Calu3 (cell line): ENCODE measurements at regions not wholly inside any gene's neighbourhood (a gene's known extent, or its start where the extent isn't known, plus 50 kb on each side); places are given as distances from the start of the nearest gene placed in this dataset.

Experiments
- BruUV-seq: library from RNA; stranded (reverse); fragments of 400-500 nt; replicated peaks from 2 replicates; lab custom pipeline; 2021; lab: Mats Ljungman, UMichigan
- CTCF ChIA-PET: fragments of 300-600 bp; sonication (Branson Sonifier 250); formaldehyde crosslinking; loops from one replicate; lab custom pipeline; 2022; ENCODE audit warnings: antibody characterized with exemption; lab: Charles Lee
- DNase-seq: peaks from one replicate; pipeline ENCODE4 v3.0.0; 2022
- H3K27ac Mint-ChIP-seq: one replicate; pipeline ENCODE4 v1.8.0; 2022; ENCODE audit warnings: mixed read lengths; ENCODE audit not compliant: unreplicated experiment
- H3K27me3 Mint-ChIP-seq: one replicate; pipeline ENCODE4 v1.8.0; 2022; ENCODE audit warnings: mixed read lengths; ENCODE audit not compliant: unreplicated experiment
- H3K36me3 Mint-ChIP-seq: one replicate; pipeline ENCODE4 v1.8.0; 2022; ENCODE audit warnings: mild to moderate bottlenecking, moderate library complexity, mixed read lengths; ENCODE audit not compliant: insufficient read depth, unreplicated experiment
- H3K4me1 Mint-ChIP-seq: one replicate; pipeline ENCODE4 v1.8.0; 2022; ENCODE audit warnings: mild to moderate bottlenecking, low read depth, mixed read lengths; ENCODE audit not compliant: unreplicated experiment
- H3K4me3 Mint-ChIP-seq: one replicate; pipeline ENCODE4 v1.8.0; 2022; ENCODE audit warnings: mild to moderate bottlenecking, low read depth, moderate library complexity, mixed read lengths; ENCODE audit not compliant: unreplicated experiment
- H3K9me3 Mint-ChIP-seq: one replicate; pipeline ENCODE4 v1.8.0; 2022; ENCODE audit warnings: low read depth, mixed read lengths; ENCODE audit not compliant: unreplicated experiment
- intact Hi-C: fragments of 100-400 bp; cut with micrococcal nuclease; formaldehyde crosslinking; loops from one replicate; pipeline ENCODE4 v1.10.0; 2022; ENCODE audit not compliant: unreplicated experiment
- TF ChIP-seq, protein P1 (sequence below): fragments of 200-600 bp; IDR thresholded peaks from one replicate; pipeline ENCODE4 v1.8.0; 2022; ENCODE audit warnings: antibody characterized with exemption; ENCODE audit not compliant: unreplicated experiment

DNA sequence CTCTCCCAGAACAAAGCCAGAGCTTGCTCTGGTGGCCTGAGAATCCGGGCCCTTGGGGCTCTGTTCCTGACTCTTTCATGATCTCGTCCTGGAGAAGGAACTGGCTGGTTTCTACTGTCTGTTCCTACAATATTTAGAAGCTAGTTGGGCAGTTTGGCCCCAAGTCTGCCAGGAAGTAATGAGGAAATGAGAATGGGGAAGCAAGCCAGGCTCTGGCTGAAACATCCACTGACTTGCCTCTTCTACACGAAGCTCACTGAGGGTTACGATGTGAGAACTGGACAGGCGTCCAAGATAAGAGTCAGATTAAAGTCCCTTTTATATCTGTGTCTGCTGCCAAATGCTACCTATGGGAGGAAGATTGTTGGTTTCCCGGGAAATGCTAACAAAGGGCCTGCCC lies 110.0 kb upstream of the KIRREL3 start:
- Mint-ChIP-seq H3K36me3 (no peaks in the 10 kb centered on the region), H3K4me1 (peaks cover 10% of the 10 kb centered on the region), H3K27ac (no peak overlapping the region), H3K4me3 (no peak overlapping the region), H3K9me3 (no peaks in the 10 kb centered on the region), H3K27me3 (no peaks in the 10 kb centered on the region)
- DNase-seq = no peak
- no TSS peak for BruUV-seq
- TF ChIP-seq, protein P1, sequence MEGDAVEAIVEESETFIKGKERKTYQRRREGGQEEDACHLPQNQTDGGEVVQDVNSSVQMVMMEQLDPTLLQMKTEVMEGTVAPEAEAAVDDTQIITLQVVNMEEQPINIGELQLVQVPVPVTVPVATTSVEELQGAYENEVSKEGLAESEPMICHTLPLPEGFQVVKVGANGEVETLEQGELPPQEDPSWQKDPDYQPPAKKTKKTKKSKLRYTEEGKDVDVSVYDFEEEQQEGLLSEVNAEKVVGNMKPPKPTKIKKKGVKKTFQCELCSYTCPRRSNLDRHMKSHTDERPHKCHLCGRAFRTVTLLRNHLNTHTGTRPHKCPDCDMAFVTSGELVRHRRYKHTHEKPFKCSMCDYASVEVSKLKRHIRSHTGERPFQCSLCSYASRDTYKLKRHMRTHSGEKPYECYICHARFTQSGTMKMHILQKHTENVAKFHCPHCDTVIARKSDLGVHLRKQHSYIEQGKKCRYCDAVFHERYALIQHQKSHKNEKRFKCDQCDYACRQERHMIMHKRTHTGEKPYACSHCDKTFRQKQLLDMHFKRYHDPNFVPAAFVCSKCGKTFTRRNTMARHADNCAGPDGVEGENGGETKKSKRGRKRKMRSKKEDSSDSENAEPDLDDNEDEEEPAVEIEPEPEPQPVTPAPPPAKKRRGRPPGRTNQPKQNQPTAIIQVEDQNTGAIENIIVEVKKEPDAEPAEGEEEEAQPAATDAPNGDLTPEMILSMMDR = no peak
- intact Hi-C loops = no loop called here
- CTCF ChIA-PET = no interaction called here

DNA sequence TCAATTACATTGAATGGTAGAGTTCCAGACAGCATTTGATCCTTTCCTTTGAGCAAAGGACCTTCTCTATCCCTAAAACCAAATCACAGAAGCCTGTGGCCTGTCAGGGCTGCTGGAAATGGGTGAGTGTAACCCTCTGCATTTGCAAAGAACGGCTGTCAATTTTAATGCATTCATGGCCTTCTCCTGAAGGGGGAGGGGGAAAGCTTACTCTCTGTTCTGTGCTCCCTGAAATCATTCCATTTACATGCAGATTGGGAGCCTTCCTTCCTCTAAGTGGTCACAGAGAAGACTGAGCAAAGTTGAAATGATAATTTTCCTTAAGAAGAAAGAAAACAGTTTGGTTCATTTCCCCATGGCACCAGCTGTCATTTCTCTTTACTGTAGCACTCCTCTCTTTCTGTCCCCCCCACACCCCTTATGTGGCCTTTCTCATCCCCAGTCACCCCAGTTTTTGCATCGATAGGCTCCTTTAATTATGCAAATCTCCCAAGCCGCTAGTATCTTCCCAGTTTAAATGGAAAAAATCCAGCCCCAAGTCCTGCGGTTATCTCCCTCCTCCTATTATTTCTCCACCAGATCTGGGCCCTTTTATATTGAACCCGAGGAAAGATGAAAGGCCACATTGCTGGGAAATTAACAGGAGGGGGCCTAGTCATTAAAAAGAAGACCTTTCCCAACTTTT lies 109.4 kb upstream of the KIRREL3 start:
- intact Hi-C loops = loop anchor here (10.0 kb wide), 2 partner anchors 115 to 235 kb away; no protein-coding TSS in a partner anchor
- no peaks in the 10 kb centered on the region for H3K9me3 Mint-ChIP-seq
- no peak overlapping the region for H3K27ac Mint-ChIP-seq
- DNase-seq = no peak
- H3K4me1 Mint-ChIP-seq = peaks cover 10% of the 10 kb centered on the region
- CTCF ChIA-PET = no interaction called here
- H3K27me3 Mint-ChIP-seq = no peaks in the 10 kb centered on the region
- no peaks in the 10 kb centered on the region for H3K36me3 Mint-ChIP-seq
- H3K4me3 Mint-ChIP-seq = no peak overlapping the region
- TF ChIP-seq, protein P1 = no peak
- no TSS peak for BruUV-seq

DNA sequence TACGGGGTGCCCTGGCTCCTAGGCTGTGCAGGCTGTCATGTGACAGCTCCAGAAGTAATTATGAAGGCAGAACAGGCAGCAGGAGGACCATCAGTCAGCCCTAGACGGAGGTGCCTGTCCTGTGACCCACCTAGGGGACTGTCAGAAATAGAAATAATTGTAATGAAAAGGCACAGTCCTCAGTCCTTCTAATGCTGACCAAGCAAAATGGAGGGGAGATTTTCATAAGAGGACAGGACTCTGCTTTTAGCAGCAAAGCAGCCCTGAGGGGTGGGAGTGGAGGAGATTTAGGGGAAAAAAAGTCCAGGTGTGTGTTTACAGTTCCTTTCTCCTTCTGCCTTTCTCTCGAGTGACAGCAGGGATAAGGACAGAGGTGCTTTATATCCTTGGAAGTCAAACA lies 108.3 kb upstream of the KIRREL3 start:
- intact Hi-C loops = loop anchor here (10.0 kb wide), 2 partner anchors 116 to 236 kb away; no protein-coding TSS in a partner anchor
- no peaks in the 10 kb centered on the region for H3K36me3 Mint-ChIP-seq
- no peak for DNase-seq
- H3K9me3 Mint-ChIP-seq = no peaks in the 10 kb centered on the region
- H3K4me1 Mint-ChIP-seq = peaks cover 10% of the 10 kb centered on the region
- CTCF ChIA-PET = no interaction called here
- no TSS peak for BruUV-seq
- no peak overlapping the region for H3K27ac Mint-ChIP-seq
- no peaks in the 10 kb centered on the region for H3K27me3 Mint-ChIP-seq
- no peak overlapping the region for H3K4me3 Mint-ChIP-seq
- TF ChIP-seq, protein P1 = no peak

DNA sequence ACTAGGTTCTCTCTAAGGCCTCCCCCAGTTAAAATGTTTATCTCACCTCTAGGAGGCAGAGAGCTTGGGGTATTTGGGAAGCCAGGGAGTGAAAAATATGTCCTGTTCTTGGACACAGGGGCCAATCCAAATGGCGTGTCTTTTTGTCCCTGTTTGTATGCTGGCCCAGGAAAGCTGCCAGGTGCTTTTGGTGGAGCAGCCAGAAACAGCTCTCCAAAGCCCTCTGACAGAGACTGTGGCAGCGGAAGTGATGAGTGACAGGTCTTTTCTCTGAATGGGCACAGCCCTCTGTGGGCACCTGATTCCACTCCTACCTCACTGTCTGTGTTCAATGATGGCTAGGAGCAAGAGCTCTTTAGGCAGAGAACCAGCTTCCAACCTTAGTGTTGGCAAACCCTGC lies 106.4 kb upstream of the KIRREL3 start:
- BruUV-seq = no TSS peak
- intact Hi-C loops = loop anchor here (10.0 kb wide), 2 partner anchors 118 to 238 kb away; no protein-coding TSS in a partner anchor
- DNase-seq = no peak
- TF ChIP-seq, protein P1 = no peak
- peaks cover 10% of the 10 kb centered on the region for H3K4me1 Mint-ChIP-seq
- no peaks in the 10 kb centered on the region for H3K27me3 Mint-ChIP-seq
- H3K27ac Mint-ChIP-seq = no peak overlapping the region
- H3K4me3 Mint-ChIP-seq = no peak overlapping the region
- CTCF ChIA-PET = interaction anchor here (1.0 kb wide), 1 partner anchor 11 kb away, joined by 5 read pairs; no protein-coding TSS in a partner anchor
- H3K36me3 Mint-ChIP-seq = no peaks in the 10 kb centered on the region
- H3K9me3 Mint-ChIP-seq = no peaks in the 10 kb centered on the region
